Renal cortex interstitium (tissue), 11 donors: ENCODE measurements at regions not wholly inside any gene's neighbourhood (a gene's known extent, or its start where the extent isn't known, plus 50 kb on each side); places are given as distances from the start of the nearest gene placed in this dataset.

ENCODE experiments used
- DNase-seq, 11 donors: peaks; one replicate each; pipeline ENCODE4 v3.0.0-alpha.2; 2013; ENCODE audit warnings: low read depth in 9 of 11, low spot score in 4 of 11; ENCODE audit errors: extremely low read depth in 1 of 11

DNA sequence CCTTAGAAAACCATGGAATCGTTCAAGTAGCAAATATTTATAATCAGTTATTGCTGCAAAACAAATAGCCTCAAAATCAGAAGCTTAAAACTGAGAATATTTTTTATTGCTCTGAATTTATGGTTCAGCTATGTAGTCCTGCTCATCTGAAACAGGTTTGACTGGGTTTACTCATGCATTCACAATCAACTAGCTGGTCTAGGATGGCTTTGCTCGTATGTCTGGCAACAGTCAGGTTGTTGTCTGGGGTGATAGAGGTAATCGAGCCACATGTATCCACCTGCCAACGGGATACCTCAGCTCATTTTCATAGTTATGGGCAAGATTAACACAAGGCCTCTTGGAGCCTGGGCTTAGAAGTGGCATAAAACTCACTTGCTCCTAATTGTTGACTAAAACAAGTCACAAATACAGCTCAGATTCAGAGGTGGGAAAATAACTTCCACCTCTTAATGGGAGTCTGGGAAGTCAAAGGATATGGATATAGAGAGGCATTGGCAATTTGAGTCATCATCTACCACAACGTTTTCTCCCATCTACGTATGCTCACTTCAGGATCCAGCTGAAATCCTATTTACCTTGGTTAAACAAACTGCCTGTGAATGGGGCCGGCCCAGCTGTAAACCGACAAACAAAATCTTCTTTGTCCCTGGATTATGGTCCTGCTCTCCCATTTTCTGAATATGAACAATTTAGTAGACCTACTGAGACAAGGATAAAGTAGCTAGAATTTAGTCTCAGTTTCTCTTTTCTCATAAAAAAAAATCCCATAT lies 54.5 kb upstream of the TENT5A start:
- peak in 1 of 11 donors; percentile 18 for DNase-seq

DNA sequence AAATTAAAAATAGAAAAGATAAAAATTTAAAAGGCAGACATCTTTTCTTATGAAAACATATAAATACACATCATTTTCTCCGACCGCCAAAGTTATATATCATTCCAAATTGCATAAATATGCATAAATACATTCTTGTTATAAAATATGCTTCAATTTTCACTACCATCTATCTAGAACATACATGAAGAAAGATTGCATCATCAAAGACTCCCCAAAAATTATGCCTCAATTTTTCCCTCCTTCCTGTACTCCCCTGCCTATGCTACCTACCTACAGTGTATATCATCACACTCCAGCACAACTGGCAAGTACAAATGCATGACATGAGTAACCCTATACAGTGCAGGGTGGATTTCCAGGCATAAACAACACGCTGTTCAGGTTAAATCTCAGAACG lies 49.9 kb upstream of the TENT5A start:
- no peak for DNase-seq
